Liver (tissue), 8 donors: ENCODE measurements at regions not wholly inside any gene's neighbourhood (a gene's known extent, or its start where the extent isn't known, plus 50 kb on each side); places are given as distances from the start of the nearest gene placed in this dataset.

ENCODE experiments used
- DNase-seq: peaks from one replicate; pipeline ENCODE4 v3.0.0-alpha.2; 2017; ENCODE audit warnings: low spot score
- H3K27ac ChIP-seq, 2 donors: one replicate each; pipeline ENCODE4 v1.7.0; 2013; ENCODE audit warnings: inconsistent platforms in 2 of 2, low read length in 2 of 2, control low read depth in 1 of 2, low read depth in 1 of 2, mild to moderate bottlenecking in 1 of 2
- H3K27me3 ChIP-seq, 4 donors: one replicate each; pipeline versions ENCODE4 v1.6.1 to v1.7.0; 2013; ENCODE audit warnings: low read length in 3 of 4, inconsistent platforms in 1 of 4, mild to moderate bottlenecking in 1 of 4, moderate library complexity in 1 of 4; ENCODE audit not compliant: control insufficient read depth in 4 of 4, insufficient read depth in 4 of 4
- H3K36me3 ChIP-seq, 4 donors: one replicate each; pipeline versions ENCODE4 v1.6.1 to v1.7.0; 2013; ENCODE audit warnings: low read length in 3 of 4, mild to moderate bottlenecking in 3 of 4, low read depth in 1 of 4, moderate library complexity in 1 of 4; ENCODE audit not compliant: control insufficient read depth in 4 of 4, insufficient read depth in 3 of 4
- H3K4me1 ChIP-seq, 4 donors: one replicate each; pipeline versions ENCODE4 v1.6.1 to v1.7.0; 2013; ENCODE audit warnings: low read length in 3 of 4, mild to moderate bottlenecking in 3 of 4, moderate library complexity in 1 of 4; ENCODE audit not compliant: control insufficient read depth in 4 of 4, insufficient read depth in 4 of 4
- H3K4me3 ChIP-seq, 3 donors: one replicate each; pipeline versions ENCODE4 v1.6.1 to v1.7.0; 2013; ENCODE audit warnings: low read length in 3 of 3, control low read depth in 1 of 3, low read depth in 1 of 3, mild to moderate bottlenecking in 1 of 3
- H3K9ac ChIP-seq, 2 donors: one replicate each; pipeline ENCODE4 v1.7.0; 2013; ENCODE audit warnings: low read length in 2 of 2, mild to moderate bottlenecking in 2 of 2, moderate library complexity in 2 of 2, control low read depth in 1 of 2, low read depth in 1 of 2
- H3K9me3 ChIP-seq, 4 donors: one replicate each; pipeline versions ENCODE4 v1.6.1 to v1.7.0; 2013; ENCODE audit warnings: low read length in 3 of 4; ENCODE audit not compliant: control insufficient read depth in 4 of 4
- EGR1 ChIP-seq, 2 donors: IDR thresholded peaks; 2 replicates each; pipeline ENCODE4 v1.6.1; 2016 to 2018; ENCODE audit warnings: antibody characterized with exemption in 2 of 2, low read depth in 2 of 2
- FOXA1 ChIP-seq: IDR thresholded peaks from 2 replicates; pipeline ENCODE4 v1.6.1; 2016; ENCODE audit warnings: antibody characterized with exemption
- FOXA2 ChIP-seq: IDR thresholded peaks from 2 replicates; pipeline ENCODE4 v1.6.1; 2016; ENCODE audit warnings: antibody characterized with exemption
- GABPA ChIP-seq, 2 donors: IDR thresholded peaks in 1 of 2; conservative IDR thresholded peaks in 1 of 2; 2 replicates each; pipeline ENCODE4 v1.6.1; 2016; ENCODE audit warnings: antibody characterized with exemption in 2 of 2, mild to moderate bottlenecking in 1 of 2, moderate library complexity in 1 of 2
- HNF4A ChIP-seq, 2 donors: conservative IDR thresholded peaks; 2 replicates each; pipeline ENCODE4 v1.6.1; 2016; ENCODE audit warnings: antibody characterized with exemption in 2 of 2, mild to moderate bottlenecking in 2 of 2
- HNF4G ChIP-seq: IDR thresholded peaks from 2 replicates; pipeline ENCODE4 v1.6.1; 2016; ENCODE audit warnings: antibody characterized with exemption
- JUND ChIP-seq, 2 donors: IDR thresholded peaks; 2 replicates each; pipeline ENCODE4 v1.6.1; 2016; ENCODE audit warnings: antibody characterized with exemption in 2 of 2
- NR2F2 ChIP-seq: IDR thresholded peaks from 2 replicates; pipeline ENCODE4 v1.6.1; 2016; ENCODE audit warnings: antibody characterized with exemption
- RAD21 ChIP-seq, 2 donors: IDR thresholded peaks; 2 replicates each; pipeline ENCODE4 v1.6.1; 2016; ENCODE audit warnings: antibody characterized with exemption in 2 of 2, mild to moderate bottlenecking in 2 of 2
- RXRA ChIP-seq, 2 donors: IDR thresholded peaks; 2 replicates each; pipeline ENCODE4 v1.6.1; 2017 to 2018; ENCODE audit warnings: antibody characterized with exemption in 2 of 2, mild to moderate bottlenecking in 1 of 2
- SP1 ChIP-seq: IDR thresholded peaks from 2 replicates; pipeline ENCODE4 v1.6.1; 2018; ENCODE audit warnings: antibody characterized with exemption, mild to moderate bottlenecking
- TAF1 ChIP-seq: conservative IDR thresholded peaks from 2 replicates; pipeline ENCODE4 v1.6.1; 2016; ENCODE audit warnings: antibody characterized with exemption, mild to moderate bottlenecking
- YY1 ChIP-seq: IDR thresholded peaks from 2 replicates; pipeline ENCODE4 v1.6.1; 2016; ENCODE audit warnings: antibody characterized with exemption, mild to moderate bottlenecking
- WGBS: extraction: QIAGEN DNeasy Blood & Tissue Kit; methylation state at CpG from one replicate; pipeline ENCODE4 v1.1.7; 2013; 5-methylcytosine and 5-hydroxymethylcytosine counted together
- TF ChIP-seq, protein P1 (sequence below): IDR thresholded peaks from 2 replicates; pipeline ENCODE4 v1.6.1; 2016; ENCODE audit warnings: antibody characterized with exemption
- TF ChIP-seq, protein P2 (sequence below): IDR thresholded peaks from 2 replicates; pipeline ENCODE4 v1.6.1; 2016; ENCODE audit warnings: antibody characterized with exemption, mild to moderate bottlenecking
- TF ChIP-seq, protein P3 (sequence below): fragments of 150-350 bp; IDR thresholded peaks from 2 replicates; pipeline ENCODE4 v1.5.1; 2017; ENCODE audit warnings: improper control_type of control experiment, low read depth, low read length; ENCODE audit not compliant: missing input control
- TF ChIP-seq, protein P4 (sequence below): IDR thresholded peaks from 2 replicates; pipeline ENCODE4 v1.6.1; 2016; ENCODE audit warnings: antibody characterized with exemption
- TF ChIP-seq, protein P5 (sequence below): IDR thresholded peaks from 2 replicates; pipeline ENCODE4 v1.6.1; 2016; ENCODE audit warnings: antibody characterized with exemption
- donor health status: healthy.
- donor health status: healthy.
- donor health status: healthy.
- donor health status: healthy.
- donor health status: healthy.

DNA sequence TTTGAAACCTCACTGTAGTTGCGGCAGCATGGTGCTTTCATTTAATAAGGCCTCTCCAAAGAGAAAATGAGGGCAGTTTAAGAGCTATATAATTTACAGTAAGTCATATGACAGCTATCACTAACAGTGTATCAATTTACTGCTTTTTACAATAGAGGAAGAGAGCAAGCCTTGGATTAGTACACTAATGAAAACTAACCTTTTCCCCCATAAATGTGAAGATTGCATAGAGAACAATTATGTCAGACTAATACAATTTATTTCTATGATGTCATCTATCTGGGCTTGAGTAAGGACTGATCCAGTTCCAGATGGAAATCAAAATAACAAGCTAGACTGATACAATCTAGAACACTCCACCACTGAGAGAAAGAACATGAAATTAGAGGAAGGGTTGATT, 78.1 kb upstream of the FAM83B start:
- no peaks in the 10 kb centered on the region for H3K4me1 ChIP-seq
- H3K27ac ChIP-seq = no peak overlapping the region
- no peak overlapping the region for H3K9ac ChIP-seq
- H3K9me3 ChIP-seq = no peaks in the 10 kb centered on the region
- TF ChIP-seq, protein P1, sequence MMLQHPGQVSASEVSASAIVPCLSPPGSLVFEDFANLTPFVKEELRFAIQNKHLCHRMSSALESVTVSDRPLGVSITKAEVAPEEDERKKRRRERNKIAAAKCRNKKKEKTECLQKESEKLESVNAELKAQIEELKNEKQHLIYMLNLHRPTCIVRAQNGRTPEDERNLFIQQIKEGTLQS = no peak
- TF ChIP-seq, protein P2, sequence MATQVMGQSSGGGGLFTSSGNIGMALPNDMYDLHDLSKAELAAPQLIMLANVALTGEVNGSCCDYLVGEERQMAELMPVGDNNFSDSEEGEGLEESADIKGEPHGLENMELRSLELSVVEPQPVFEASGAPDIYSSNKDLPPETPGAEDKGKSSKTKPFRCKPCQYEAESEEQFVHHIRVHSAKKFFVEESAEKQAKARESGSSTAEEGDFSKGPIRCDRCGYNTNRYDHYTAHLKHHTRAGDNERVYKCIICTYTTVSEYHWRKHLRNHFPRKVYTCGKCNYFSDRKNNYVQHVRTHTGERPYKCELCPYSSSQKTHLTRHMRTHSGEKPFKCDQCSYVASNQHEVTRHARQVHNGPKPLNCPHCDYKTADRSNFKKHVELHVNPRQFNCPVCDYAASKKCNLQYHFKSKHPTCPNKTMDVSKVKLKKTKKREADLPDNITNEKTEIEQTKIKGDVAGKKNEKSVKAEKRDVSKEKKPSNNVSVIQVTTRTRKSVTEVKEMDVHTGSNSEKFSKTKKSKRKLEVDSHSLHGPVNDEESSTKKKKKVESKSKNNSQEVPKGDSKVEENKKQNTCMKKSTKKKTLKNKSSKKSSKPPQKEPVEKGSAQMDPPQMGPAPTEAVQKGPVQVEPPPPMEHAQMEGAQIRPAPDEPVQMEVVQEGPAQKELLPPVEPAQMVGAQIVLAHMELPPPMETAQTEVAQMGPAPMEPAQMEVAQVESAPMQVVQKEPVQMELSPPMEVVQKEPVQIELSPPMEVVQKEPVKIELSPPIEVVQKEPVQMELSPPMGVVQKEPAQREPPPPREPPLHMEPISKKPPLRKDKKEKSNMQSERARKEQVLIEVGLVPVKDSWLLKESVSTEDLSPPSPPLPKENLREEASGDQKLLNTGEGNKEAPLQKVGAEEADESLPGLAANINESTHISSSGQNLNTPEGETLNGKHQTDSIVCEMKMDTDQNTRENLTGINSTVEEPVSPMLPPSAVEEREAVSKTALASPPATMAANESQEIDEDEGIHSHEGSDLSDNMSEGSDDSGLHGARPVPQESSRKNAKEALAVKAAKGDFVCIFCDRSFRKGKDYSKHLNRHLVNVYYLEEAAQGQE = no peak
- no peak for TF ChIP-seq NR2F2
- TF ChIP-seq RXRA (IDR thresholded peaks at IDR 0.05) = no peak
- TF ChIP-seq RAD21 (IDR thresholded peaks at IDR 0.05) = no peak
- no peak for TF ChIP-seq JUND (IDR thresholded peaks at IDR 0.05)
- no peak for TF ChIP-seq FOXA1
- no peaks in the 10 kb centered on the region for H3K36me3 ChIP-seq
- DNase-seq = no peak
- 89% methylated on average over 1 of the region's 1 CpG for WGBS
- H3K27me3 ChIP-seq = no peaks in the 10 kb centered on the region
- no peak overlapping the region for H3K4me3 ChIP-seq

DNA sequence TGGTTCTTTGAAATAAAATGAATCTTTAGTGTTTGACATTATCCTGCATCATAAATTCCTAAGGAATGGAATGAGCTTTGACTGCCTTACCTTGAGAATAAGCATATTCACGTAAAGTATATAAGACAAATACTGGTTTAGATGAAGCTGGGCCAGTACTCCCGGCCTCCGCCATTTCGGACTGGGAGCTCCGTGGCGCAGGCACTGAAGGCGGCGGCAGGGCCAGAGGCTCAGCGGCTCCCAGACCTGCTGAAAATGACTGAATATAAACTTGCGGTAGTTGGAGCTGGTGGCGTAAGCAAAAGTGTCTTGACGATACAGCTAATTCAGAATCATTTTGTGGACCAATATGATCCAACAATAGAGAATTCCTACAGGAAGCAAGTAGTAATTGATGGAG, 76.2 kb upstream of the FAM83B start:
- Histone ChIP-seq H3K9me3 (no peaks in the 10 kb centered on the region), H3K4me3 (no peak overlapping the region), H3K27me3 (no peaks in the 10 kb centered on the region), H3K4me1 (no peaks in the 10 kb centered on the region), H3K36me3 (no peaks in the 10 kb centered on the region), H3K27ac (no peak overlapping the region), H3K9ac (no peak overlapping the region)
- 95% methylated on average over 12 of the region's 12 CpGs for WGBS
- TF ChIP-seq FOXA2 (no peak), GABPA (IDR thresholded peaks at IDR 0.05 in 1 of 2, conservative IDR thresholded peaks at IDR 0.05 in 1 of 2) (no peak), SP1 (no peak), RXRA (IDR thresholded peaks at IDR 0.05) (no peak), HNF4A (conservative IDR thresholded peaks at IDR 0.05) (no peak), EGR1 (IDR thresholded peaks at IDR 0.05; ENCODE audit: low read depth in 2 of 2) (no peak), YY1 (no peak), TAF1 (no peak), NR2F2 (no peak), RAD21 (IDR thresholded peaks at IDR 0.05) (no peak), FOXA1 (no peak), HNF4G (no peak), JUND (IDR thresholded peaks at IDR 0.05) (no peak)
- TF ChIP-seq, protein P3, sequence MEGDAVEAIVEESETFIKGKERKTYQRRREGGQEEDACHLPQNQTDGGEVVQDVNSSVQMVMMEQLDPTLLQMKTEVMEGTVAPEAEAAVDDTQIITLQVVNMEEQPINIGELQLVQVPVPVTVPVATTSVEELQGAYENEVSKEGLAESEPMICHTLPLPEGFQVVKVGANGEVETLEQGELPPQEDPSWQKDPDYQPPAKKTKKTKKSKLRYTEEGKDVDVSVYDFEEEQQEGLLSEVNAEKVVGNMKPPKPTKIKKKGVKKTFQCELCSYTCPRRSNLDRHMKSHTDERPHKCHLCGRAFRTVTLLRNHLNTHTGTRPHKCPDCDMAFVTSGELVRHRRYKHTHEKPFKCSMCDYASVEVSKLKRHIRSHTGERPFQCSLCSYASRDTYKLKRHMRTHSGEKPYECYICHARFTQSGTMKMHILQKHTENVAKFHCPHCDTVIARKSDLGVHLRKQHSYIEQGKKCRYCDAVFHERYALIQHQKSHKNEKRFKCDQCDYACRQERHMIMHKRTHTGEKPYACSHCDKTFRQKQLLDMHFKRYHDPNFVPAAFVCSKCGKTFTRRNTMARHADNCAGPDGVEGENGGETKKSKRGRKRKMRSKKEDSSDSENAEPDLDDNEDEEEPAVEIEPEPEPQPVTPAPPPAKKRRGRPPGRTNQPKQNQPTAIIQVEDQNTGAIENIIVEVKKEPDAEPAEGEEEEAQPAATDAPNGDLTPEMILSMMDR = no peak
- TF ChIP-seq, protein P4, sequence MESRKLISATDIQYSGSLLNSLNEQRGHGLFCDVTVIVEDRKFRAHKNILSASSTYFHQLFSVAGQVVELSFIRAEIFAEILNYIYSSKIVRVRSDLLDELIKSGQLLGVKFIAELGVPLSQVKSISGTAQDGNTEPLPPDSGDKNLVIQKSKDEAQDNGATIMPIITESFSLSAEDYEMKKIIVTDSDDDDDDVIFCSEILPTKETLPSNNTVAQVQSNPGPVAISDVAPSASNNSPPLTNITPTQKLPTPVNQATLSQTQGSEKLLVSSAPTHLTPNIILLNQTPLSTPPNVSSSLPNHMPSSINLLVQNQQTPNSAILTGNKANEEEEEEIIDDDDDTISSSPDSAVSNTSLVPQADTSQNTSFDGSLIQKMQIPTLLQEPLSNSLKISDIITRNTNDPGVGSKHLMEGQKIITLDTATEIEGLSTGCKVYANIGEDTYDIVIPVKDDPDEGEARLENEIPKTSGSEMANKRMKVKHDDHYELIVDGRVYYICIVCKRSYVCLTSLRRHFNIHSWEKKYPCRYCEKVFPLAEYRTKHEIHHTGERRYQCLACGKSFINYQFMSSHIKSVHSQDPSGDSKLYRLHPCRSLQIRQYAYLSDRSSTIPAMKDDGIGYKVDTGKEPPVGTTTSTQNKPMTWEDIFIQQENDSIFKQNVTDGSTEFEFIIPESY = no peak
- TF ChIP-seq, protein P1 = no peak
- TF ChIP-seq, protein P5, sequence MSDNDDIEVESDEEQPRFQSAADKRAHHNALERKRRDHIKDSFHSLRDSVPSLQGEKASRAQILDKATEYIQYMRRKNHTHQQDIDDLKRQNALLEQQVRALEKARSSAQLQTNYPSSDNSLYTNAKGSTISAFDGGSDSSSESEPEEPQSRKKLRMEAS = no peak
- TF ChIP-seq, protein P2 = no peak
- DNase-seq = no peak
